K562 (cell line): ENCODE measurements at regions not wholly inside any gene's neighbourhood (a gene's known extent, or its start where the extent isn't known, plus 50 kb on each side); places are given as distances from the start of the nearest gene placed in this dataset.

ENCODE experiments used
- ATAC-seq: fragments of 200-7000 bp; cut with Tn5 transposase; 3 replicates; pipeline ENCODE4 v1.9.1; 2020; ENCODE audit warnings: moderate library complexity
- BruUV-seq: library from RNA; stranded (reverse); fragments of 400-500 nt; replicated peaks from 2 replicates; lab custom pipeline; 2021; lab: Mats Ljungman, UMichigan
- CTCF ChIA-PET: fragments of 300-600 bp; formaldehyde crosslinking; extraction: SDS; loops from one replicate; lab custom pipeline; 2021; ENCODE audit warnings: low intra/inter-chr PET ratio; lab: Yijun Ruan, JAX
- POLR2A ChIA-PET: fragments of 300-600, 350-650 bp; sonication (Branson Sonifier 250); formaldehyde crosslinking; extraction: SDS; loops from one replicate; lab custom pipeline; 2021; ENCODE audit warnings: antibody characterized with exemption, inconsistent platforms; lab: Yijun Ruan, JAX
- DNase-seq, 4 experiments: peaks; one replicate each; pipeline versions ENCODE4 v3.0.0 to v3.0.0-alpha.2; 2011 to 2018; ENCODE audit warnings: low spot score in 3 of 4, mixed read lengths in 3 of 4; ENCODE audit errors: extremely low read depth in 1 of 4
- FAIRE-seq: peaks from 2 replicates; lab custom pipeline; 2011; peaks lifted over from hg19 to GRCh38; lab: Jason Lieb, UNC
- H2AFZ ChIP-seq: 2 replicates; pipeline ENCODE4 v1.6.0; 2011; ENCODE audit warnings: low read depth, low read length, control low read depth, inconsistent platforms
- H3K27ac ChIP-seq: fragments of 200-600 bp; 3 replicates; pipeline ENCODE4 v1.8.0; 2011; ENCODE audit warnings: low read depth, mild to moderate bottlenecking, control low read depth, inconsistent platforms, low read length, moderate library complexity, mixed read lengths; ENCODE audit errors: extremely low read depth
- H3K27me3 ChIP-seq, 2 experiments: fragments of 300-600 bp in 1 of 2; 2 replicates in 1 of 2; 3 replicates in 1 of 2; pipeline versions ENCODE4 v1.6.0 to v1.8.0; 2011; ENCODE audit warnings: inconsistent platforms in 2 of 2, low read length in 2 of 2, mild to moderate bottlenecking in 1 of 2, mixed read lengths in 1 of 2, moderate library complexity in 1 of 2; ENCODE audit not compliant: control insufficient read depth in 2 of 2, insufficient read depth in 2 of 2
- H3K36me3 ChIP-seq: fragments of 300-600 bp; 3 replicates; pipeline ENCODE4 v1.8.0; 2011; ENCODE audit warnings: mild to moderate bottlenecking, low read length, inconsistent platforms; ENCODE audit not compliant: control insufficient read depth, insufficient read depth
- H3K4me1 ChIP-seq, 2 experiments: fragments of 200-600 bp in 1 of 2; replicated peaks in 1 of 2; 2 replicates in 1 of 2; 3 replicates in 1 of 2; pipeline versions ENCODE4 v1.5.1 to v1.8.0; 2011; ENCODE audit warnings: inconsistent platforms in 2 of 2, low read length in 2 of 2, mild to moderate bottlenecking in 1 of 2, mixed read lengths in 1 of 2, moderate library complexity in 1 of 2; ENCODE audit not compliant: control insufficient read depth in 2 of 2, insufficient read depth in 2 of 2
- H3K4me2 ChIP-seq: 2 replicates; pipeline ENCODE4 v1.6.1; 2011; ENCODE audit warnings: low read length, control low read depth, inconsistent platforms, mixed read lengths; ENCODE audit not compliant: insufficient read depth
- H3K4me3 ChIP-seq: fragments of 200-600 bp; sonication (generic), shearing (Covaris generic); 2 replicates; pipeline ENCODE4 v1.5.1; 2016; ENCODE audit warnings: control low read depth, inconsistent platforms
- H3K79me2 ChIP-seq: fragments of 200-600 bp; 3 replicates; pipeline ENCODE4 v1.8.0; 2011; ENCODE audit warnings: low read length, inconsistent platforms; ENCODE audit not compliant: control insufficient read depth, insufficient read depth
- H3K9ac ChIP-seq, 2 experiments: 2 replicates each; pipeline versions ENCODE4 v1.6.0 to v1.6.1; 2011; ENCODE audit warnings: low read depth in 2 of 2, low read length in 2 of 2, control low read depth in 1 of 2, inconsistent platforms in 1 of 2, mild to moderate bottlenecking in 1 of 2, mixed read lengths in 1 of 2; ENCODE audit not compliant: insufficient read depth in 1 of 2
- H3K9me1 ChIP-seq: one replicate; pipeline ENCODE4 v1.6.0; 2011; ENCODE audit warnings: inconsistent platforms, mild to moderate bottlenecking, low read length, moderate library complexity; ENCODE audit not compliant: control insufficient read depth, insufficient read depth
- H3K9me3 ChIP-seq: replicated peaks from 2 replicates; pipeline ENCODE4 v1.5.1; 2011; ENCODE audit warnings: low read depth, low read length, inconsistent platforms; ENCODE audit not compliant: control insufficient read depth, insufficient read depth
- H4K20me1 ChIP-seq: replicated peaks from 2 replicates; pipeline ENCODE4 v1.6.1; 2011; ENCODE audit warnings: low read length, inconsistent platforms, mixed read lengths; ENCODE audit not compliant: control insufficient read depth, insufficient read depth
- BCOR ChIP-seq: fragments of 450-650 bp; IDR thresholded peaks from 2 replicates; pipeline ENCODE4 v1.6.1; 2016
- C11orf30 ChIP-seq: fragments of 450-650 bp; IDR thresholded peaks from 2 replicates; pipeline ENCODE4 v1.6.1; 2016; ENCODE audit warnings: low read depth, mild to moderate bottlenecking
- CTBP1 ChIP-seq: fragments of 450-650 bp; IDR thresholded peaks from 2 replicates; pipeline ENCODE4 v1.6.1; 2016; ENCODE audit warnings: borderline replicate concordance
- HDAC3 ChIP-seq: fragments of 450-650 bp; IDR thresholded peaks from 2 replicates; pipeline ENCODE4 v1.6.1; 2018; ENCODE audit warnings: borderline replicate concordance, mild to moderate bottlenecking, moderate library complexity; ENCODE audit not compliant: partially characterized antibody
- JUND ChIP-seq, 2 experiments: IDR thresholded peaks; 2 replicates in 1 of 2; 3 replicates in 1 of 2; pipeline ENCODE4 v1.6.1; 2011; ENCODE audit warnings: borderline replicate concordance in 2 of 2, low read depth in 2 of 2, low read length in 2 of 2, improper control_type of control experiment in 1 of 2, missing biosample characterization in 1 of 2, missing genetic modification characterization in 1 of 2, missing genetic modification reagents in 1 of 2
- MAFF ChIP-seq: IDR thresholded peaks from 2 replicates; pipeline ENCODE4 v1.6.1; 2012; ENCODE audit warnings: low read length, improper control_type of control experiment
- MAFG ChIP-seq: fragments of 450-650 bp; conservative IDR thresholded peaks from 2 replicates; pipeline ENCODE4 v1.6.1; 2016; ENCODE audit warnings: missing genetic modification characterization, missing compliant biosample characterization
- MAFK ChIP-seq: IDR thresholded peaks from 2 replicates; pipeline ENCODE4 v1.6.1; 2011; ENCODE audit warnings: low read length, improper control_type of control experiment
- NFE2L1 ChIP-seq: fragments of 450-650 bp; IDR thresholded peaks from 2 replicates; pipeline ENCODE4 v1.6.1; 2016; ENCODE audit warnings: missing genetic modification characterization, low read depth, mild to moderate bottlenecking, missing compliant biosample characterization, moderate library complexity, borderline replicate concordance
- PTRF ChIP-seq: fragments of 450-650 bp; IDR thresholded peaks from 2 replicates; pipeline ENCODE4 v1.6.1; 2016; ENCODE audit warnings: mild to moderate bottlenecking, missing genetic modification characterization, missing compliant biosample characterization
- RBBP5 ChIP-seq: fragments of 200-600 bp; sonication (generic); IDR thresholded peaks from 2 replicates; pipeline ENCODE4 v1.6.1; 2012; ENCODE audit warnings: borderline replicate concordance, mild to moderate bottlenecking, low read length, control low read depth, inconsistent platforms; ENCODE audit not compliant: insufficient read depth, poor library complexity, severe bottlenecking
- SNIP1 ChIP-seq: fragments of 450-650 bp; IDR thresholded peaks from 2 replicates; pipeline ENCODE4 v1.7.1; 2017; ENCODE audit warnings: low read depth, mild to moderate bottlenecking
- TCF3 ChIP-seq: sonication (generic); formaldehyde crosslinking; IDR thresholded peaks from 2 replicates; pipeline ENCODE4 v1.4.0; 2020; ENCODE audit warnings: mild to moderate bottlenecking, missing genetic modification reagents
- XRCC4 ChIP-seq: IDR thresholded peaks from one replicate; pipeline ENCODE4 v1.6.1; 2011; ENCODE audit not compliant: insufficient read depth, insufficient read length; ENCODE audit errors: extremely low read depth
- ZFP1 ChIP-seq: fragments of 450-650 bp; formaldehyde crosslinking; IDR thresholded peaks from 2 replicates; pipeline ENCODE4 v1.4.0; 2020; ENCODE audit warnings: mild to moderate bottlenecking, mixed read lengths
- ZNF316 ChIP-seq: fragments of 450-650 bp; IDR thresholded peaks from 2 replicates; pipeline ENCODE4 v1.6.1; 2016
- ZNF551 ChIP-seq: fragments of 250-450 bp; sonication (Bioruptor Pico); IDR thresholded peaks from 2 replicates; pipeline ENCODE4 v1.5.0; 2021; ENCODE audit warnings: mild to moderate bottlenecking, moderate library complexity
- ZNF699 ChIP-seq: fragments of 250-450 bp; sonication (Bioruptor Pico); IDR thresholded peaks from 2 replicates; pipeline ENCODE4 v1.8.0; 2021; ENCODE audit warnings: mild to moderate bottlenecking, moderate library complexity; ENCODE audit not compliant: insufficient replicate concordance
- ZZZ3 ChIP-seq: fragments of 450-650 bp; IDR thresholded peaks from 2 replicates; pipeline ENCODE4 v1.6.1; 2016; ENCODE audit warnings: antibody characterized with exemption, mild to moderate bottlenecking, moderate library complexity
- WGBS: fragments of 100-300 bp; shearing (Covaris generic); methylation state at CpG from one replicate; pipeline ENCODE4 v1.1.6; 2016; ENCODE audit warnings: low coverage, mixed read lengths; ENCODE audit not compliant: insufficient coverage; ENCODE audit errors: missing lambda C conversion rate; 5-methylcytosine and 5-hydroxymethylcytosine counted together
- in situ Hi-C: fragments of 300-500 bp; cut with MboI; formaldehyde crosslinking; loops from 4 replicates; pipeline ENCODE4 v1.15.0; 2018; ENCODE audit warnings: inconsistent platforms, mixed read lengths
- intact Hi-C: fragments of 100-400 bp; cut with micrococcal nuclease; formaldehyde crosslinking; loops from 2 replicates; pipeline ENCODE4 v1.14.2; 2022
- TF ChIP-seq, protein P1 (sequence below): fragments of 250-450 bp; sonication (Bioruptor Pico); IDR thresholded peaks from 2 replicates; pipeline ENCODE4 v1.8.0; 2021; ENCODE audit warnings: mild to moderate bottlenecking, moderate library complexity
- TF ChIP-seq, protein P2 (sequence below): fragments of 450-650 bp; IDR thresholded peaks from 2 replicates; pipeline ENCODE4 v1.6.1; 2017; ENCODE audit warnings: mild to moderate bottlenecking, moderate library complexity

DNA sequence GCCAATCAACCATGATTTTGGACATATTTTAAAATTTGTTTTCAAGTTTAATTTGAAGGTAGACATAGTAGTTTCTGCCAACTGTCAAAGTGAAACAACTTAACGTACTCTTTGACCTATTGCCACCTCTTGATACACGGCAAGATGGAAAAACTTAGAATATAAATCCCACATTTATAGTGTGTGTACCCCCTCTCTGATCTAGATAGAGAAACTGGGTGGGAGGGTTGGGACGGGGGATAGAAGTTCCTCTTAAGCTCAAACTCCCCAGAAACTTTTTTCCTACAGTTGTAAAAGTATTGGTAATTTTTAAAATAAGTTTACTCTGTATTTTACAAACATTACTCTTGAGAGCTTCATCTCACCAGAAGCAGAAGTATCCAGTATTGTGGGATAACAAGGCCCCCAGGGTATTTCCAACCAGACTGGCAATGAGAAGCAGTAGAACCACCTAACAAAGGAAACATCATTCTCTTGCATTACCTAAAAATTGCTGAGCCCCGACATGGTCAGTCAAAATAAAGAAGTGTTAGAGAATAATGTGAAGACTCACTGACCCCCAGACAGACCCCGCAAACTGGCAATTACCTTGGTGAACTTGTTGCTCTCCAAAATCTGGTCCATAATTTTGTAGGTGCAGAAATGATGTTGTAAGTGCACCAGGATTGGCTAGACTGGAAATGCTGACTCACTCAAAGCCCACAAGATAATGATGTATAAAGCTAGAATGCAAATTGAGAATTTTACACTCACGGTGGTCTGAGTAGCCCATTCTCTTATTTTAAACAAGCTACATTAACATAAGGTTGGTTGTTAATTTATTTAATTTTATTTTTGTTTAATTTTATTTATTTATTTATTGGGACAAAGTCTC lies 74.7 kb upstream of the TNFAIP3 start:
- FAIRE-seq (no peak), ATAC-seq (peak; percentile 29; the same call in 2 of the 3 replicates), DNase-seq (no peak)
- Histone ChIP-seq H3K9ac (no peak overlapping the region), H3K4me2 (no peak overlapping the region), H3K36me3 (no peaks in the 10 kb centered on the region), H3K27me3 (no peaks in the 10 kb centered on the region), H3K4me1 (peaks cover 0 to 46% of the 10 kb centered on the region in 2 experiments; a peak in 3 of 5 replicates), H3K9me1 (no peaks in the 10 kb centered on the region), H3K4me3 (no peak overlapping the region), H3K79me2 (no peaks in the 10 kb centered on the region), H4K20me1 (no peaks in the 10 kb centered on the region), H3K27ac (no peak overlapping the region), H2AFZ (no peak overlapping the region), H3K9me3 (no peaks in the 10 kb centered on the region)
- WGBS = 37% methylated on average over 6 of the region's 6 CpGs
- CTCF ChIA-PET = no interaction called here
- no TSS peak for BruUV-seq
- POLR2A ChIA-PET = interaction anchor here (1.1 kb wide), 1 partner anchor 24 kb away, joined by 3 read pairs; no protein-coding TSS in a partner anchor
- intact Hi-C loops (no loop called here), in situ Hi-C loops (no loop called here)
- TF ChIP-seq ZZZ3 (no peak), ZNF551 (no peak), NFE2L1 (tag) (peak; percentile 65; the same call in 1 of the 2 replicates), MAFK (peak; percentile 83), MAFG (tag) (peak; percentile 94), CTBP1 (peak; percentile 15; the same call in 1 of the 2 replicates), C11orf30 (peak; percentile 91), ZNF316 (peak; percentile 94), MAFF (peak; percentile 92), TCF3 (no peak), HDAC3 (no peak), ZNF699 (CRISPR knock-in tag) (no peak), XRCC4 (no peak), SNIP1 (no peak), ZFP1 (CRISPR knock-in tag) (no peak), BCOR (no peak), RBBP5 (no peak), PTRF (no peak), JUND (IDR thresholded peaks at IDR 0.05; ENCODE audit: borderline replicate concordance, low read depth, low read length) (0 out of 2 replicates have a peak, but pooled peaks have one; percentile 22), JUND (tag; IDR thresholded peaks at IDR 0.05; ENCODE audit: borderline replicate concordance, low read depth, low read length) (no peak)
- TF ChIP-seq, protein P1, sequence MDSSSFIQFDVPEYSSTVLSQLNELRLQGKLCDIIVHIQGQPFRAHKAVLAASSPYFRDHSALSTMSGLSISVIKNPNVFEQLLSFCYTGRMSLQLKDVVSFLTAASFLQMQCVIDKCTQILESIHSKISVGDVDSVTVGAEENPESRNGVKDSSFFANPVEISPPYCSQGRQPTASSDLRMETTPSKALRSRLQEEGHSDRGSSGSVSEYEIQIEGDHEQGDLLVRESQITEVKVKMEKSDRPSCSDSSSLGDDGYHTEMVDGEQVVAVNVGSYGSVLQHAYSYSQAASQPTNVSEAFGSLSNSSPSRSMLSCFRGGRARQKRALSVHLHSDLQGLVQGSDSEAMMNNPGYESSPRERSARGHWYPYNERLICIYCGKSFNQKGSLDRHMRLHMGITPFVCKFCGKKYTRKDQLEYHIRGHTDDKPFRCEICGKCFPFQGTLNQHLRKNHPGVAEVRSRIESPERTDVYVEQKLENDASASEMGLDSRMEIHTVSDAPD = no peak
- TF ChIP-seq, protein P2, sequence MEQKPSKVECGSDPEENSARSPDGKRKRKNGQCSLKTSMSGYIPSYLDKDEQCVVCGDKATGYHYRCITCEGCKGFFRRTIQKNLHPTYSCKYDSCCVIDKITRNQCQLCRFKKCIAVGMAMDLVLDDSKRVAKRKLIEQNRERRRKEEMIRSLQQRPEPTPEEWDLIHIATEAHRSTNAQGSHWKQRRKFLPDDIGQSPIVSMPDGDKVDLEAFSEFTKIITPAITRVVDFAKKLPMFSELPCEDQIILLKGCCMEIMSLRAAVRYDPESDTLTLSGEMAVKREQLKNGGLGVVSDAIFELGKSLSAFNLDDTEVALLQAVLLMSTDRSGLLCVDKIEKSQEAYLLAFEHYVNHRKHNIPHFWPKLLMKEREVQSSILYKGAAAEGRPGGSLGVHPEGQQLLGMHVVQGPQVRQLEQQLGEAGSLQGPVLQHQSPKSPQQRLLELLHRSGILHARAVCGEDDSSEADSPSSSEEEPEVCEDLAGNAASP = no peak
